GM19372 (cell line): ENCODE measurements at regions not wholly inside any gene's neighbourhood (a gene's known extent, or its start where the extent isn't known, plus 50 kb on each side); places are given as distances from the start of the nearest gene placed in this dataset.
"Not testable (repeated sequence)": the region's sequence is repeated elsewhere in the genome, so short reads cannot be mapped to it uniquely, and the experiment has no call there.

Experiments used
- ATAC-seq: cut with Tn5 transposase; IDR thresholded peaks from one replicate; pipeline ENCODE4 v1.9.1; 2021; ENCODE audit warnings: mild to moderate bottlenecking, low read depth, moderate library complexity; ENCODE audit not compliant: unreplicated experiment

DNA sequence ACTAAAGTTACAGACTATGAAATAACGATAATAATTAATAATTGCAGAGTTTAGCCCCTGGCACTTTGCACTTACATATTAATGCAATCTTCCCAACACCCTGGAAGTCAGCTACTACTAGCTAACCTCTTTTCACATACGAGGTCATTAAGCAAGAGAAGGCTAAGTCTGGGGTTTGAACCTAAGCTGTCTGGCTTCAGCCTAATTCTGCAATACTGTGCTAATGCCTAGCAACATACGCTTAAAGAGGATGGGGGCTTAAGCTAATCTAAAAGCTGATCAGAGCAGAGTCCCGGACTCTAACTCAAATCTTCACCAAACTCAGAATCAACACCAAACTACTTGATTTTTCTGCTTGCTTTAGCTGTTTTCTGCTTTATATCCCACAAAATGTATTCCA lies 168.7 kb upstream of the GNAI1 start:
- ATAC-seq = no peak

- no peak for ATAC-seq
Measured at GRCh38 chr7:79964463-79964862, 170.2 kb upstream of the GNAI1 start.

DNA sequence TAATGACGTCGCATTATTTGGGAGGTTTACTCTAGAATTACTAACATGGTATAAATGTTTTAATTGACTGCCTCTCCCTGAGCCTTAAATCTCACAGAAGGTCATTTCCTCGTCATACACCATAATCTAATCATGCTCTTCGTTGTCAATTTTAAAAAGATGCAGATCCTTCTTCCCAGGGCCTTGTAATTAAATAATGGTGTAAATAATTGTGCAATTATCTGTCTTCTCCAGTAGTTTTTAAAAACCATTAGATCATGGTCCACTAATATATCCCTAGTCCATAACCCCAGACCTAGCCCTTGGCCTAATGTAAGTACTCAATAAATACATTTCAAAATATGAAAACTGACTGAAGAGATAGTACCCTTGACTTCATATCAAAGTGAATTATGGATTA lies 181.5 kb upstream of the GNAI1 start:
- no peak for ATAC-seq

DNA sequence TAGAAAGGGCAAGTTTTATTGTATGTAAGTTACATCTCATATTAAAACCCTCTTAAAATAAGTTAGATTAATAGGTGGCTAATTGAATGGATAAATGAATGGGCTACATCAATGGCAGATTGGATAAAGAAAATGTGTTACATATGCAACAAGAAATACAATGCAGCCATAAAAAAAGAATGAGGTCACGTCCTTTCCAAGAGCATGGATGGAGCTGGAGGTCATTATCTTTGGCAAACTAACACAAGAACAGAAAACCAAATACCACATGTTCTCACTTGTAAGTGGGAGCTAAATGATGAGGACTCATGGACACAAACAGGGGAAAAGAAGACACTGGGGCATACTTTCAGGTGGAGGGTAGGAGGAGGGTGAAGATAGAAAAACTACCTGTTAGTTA lies 182.2 kb upstream of the GNAI1 start:
- no peak for ATAC-seq

DNA sequence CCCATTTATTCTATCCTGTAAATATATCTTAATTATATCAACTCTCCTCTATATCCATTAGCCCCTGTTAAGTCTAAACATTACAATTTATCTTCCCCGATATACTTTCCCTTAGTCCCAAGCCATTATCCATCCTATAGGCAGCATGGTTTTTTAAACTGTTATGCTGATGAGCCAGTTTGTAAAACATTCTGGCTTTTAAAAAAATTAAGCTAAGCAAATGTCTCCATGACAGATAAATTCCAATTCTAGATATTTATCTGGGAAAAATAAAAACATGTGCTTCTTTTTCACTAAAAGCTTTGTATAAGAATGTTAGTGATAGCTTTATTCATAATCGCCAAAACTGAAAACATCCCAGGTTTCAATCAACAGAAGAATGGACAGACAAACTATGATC lies 183.2 kb upstream of the GNAI1 start:
- ATAC-seq = no peak

- ATAC-seq = no peak
Measured at GRCh38 chr7:79949778-79950177, 184.9 kb upstream of the GNAI1 start.

DNA sequence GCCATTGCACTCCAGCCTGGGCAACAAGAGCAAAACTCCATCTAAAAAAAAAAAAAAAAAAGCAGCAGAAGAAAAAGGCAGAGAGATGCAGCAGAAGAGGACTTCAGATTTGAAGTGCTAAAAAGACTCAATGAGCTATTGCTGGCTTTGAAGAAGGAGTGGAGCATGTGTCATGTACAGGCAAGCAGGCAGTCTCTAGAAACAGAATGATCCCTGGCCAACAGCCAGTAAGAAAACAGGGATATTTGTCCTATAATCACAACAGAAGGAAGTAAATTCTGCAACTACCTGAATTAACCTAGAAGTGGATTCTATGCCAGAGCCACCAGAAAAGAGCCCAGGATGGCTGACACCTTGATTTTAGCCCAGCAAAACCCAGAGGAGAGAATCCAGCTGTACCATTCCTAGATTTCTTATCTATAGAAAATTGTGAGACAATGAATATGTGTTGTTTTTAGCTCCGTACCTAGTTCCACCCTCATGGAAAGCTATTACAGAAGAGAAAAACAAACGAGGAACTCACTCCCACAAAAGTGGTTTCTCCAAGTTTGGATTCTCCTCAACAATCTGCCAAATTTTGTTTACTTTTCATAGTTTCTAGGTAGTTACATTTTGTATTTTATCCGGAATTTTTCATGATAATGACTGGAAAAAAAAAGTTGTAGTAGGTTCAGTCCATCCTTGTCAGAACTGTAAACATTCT lies 198.2 kb upstream of the GNAI1 start:
- no peak for ATAC-seq

GRCh38 chr7:79934727-79935126 lies 199.9 kb upstream of the GNAI1 start:
- no peak for ATAC-seq

GRCh38 chr7:79933144-79933543 lies 201.5 kb upstream of the GNAI1 start:
- no peak for ATAC-seq

DNA sequence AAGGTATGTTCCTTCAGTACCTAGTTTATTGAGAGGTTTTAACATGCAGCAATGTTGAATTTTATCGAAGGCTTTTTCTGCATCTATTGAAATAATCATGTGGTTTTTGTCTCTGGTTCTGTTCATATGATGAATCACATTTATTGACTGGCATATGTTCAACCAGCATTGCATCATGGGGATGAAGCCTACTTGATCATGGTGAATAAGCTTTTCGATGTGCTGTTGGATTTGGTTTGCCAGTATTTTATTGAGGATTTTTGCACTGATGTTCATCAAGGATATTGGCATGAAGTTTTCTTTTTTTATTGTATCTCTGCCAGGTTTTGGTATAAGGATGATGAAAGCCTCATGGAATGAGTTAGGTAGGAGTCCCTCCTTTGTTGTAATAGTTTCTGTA lies 204.0 kb upstream of the GNAI1 start:
- ATAC-seq = no peak

- no peak for ATAC-seq
Measured at GRCh38 chr7:79927116-79927515, 207.5 kb upstream of the GNAI1 start.

- ATAC-seq = no peak
Measured at GRCh38 chr7:79923953-79924352, 210.7 kb upstream of the GNAI1 start.

- no peak for ATAC-seq
Measured at GRCh38 chr7:79922894-79923293, 211.7 kb upstream of the GNAI1 start.

DNA sequence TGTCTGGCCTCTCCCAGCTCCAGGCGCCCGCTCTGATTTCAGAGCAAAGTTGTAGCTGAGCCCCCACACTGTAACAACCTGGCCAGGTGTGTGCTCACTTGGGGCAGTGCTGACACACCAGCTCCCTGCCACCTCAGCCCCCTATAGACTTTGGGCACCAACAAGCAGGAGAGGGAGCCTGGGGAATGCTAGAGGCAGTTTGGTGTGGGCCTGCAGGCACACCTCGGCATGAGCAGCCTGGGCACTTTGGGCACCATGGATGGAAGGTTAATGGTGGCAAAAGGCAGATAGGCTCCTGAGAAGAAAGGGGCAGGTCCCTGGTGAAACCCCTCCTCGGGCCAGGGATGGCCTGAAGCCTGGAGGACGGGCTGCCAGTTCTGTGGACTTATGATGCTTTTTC lies 212.7 kb upstream of the GNAI1 start:
- ATAC-seq = no peak

DNA sequence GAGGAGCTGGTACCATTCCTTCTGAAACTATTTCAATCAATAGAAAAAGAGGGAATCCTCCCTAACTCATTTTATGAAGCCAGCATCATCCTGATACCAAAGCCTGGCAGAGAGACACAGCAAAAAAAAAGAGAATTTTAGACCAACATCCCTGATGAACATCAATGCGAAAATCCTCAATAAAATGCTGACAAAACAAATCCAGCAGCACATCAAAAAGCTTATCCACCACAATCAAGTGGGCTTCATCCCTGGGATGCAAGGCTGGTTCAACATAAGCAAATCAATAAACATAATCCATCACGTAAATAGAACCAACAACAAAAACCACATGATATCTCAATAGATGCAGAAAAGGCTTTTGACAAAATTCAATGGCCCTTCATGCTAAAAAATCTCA lies 216.0 kb upstream of the GNAI1 start:
- ATAC-seq = not testable (repeated sequence)

- not testable (repeated sequence) for ATAC-seq
Measured at GRCh38 chr7:79915346-79915745, 219.3 kb upstream of the GNAI1 start.

- no peak for ATAC-seq
Measured at GRCh38 chr7:79912213-79912633, 222.4 kb upstream of the GNAI1 start.

- no peak for ATAC-seq
Measured at GRCh38 chr7:79911420-79911819, 223.2 kb upstream of the GNAI1 start.

DNA sequence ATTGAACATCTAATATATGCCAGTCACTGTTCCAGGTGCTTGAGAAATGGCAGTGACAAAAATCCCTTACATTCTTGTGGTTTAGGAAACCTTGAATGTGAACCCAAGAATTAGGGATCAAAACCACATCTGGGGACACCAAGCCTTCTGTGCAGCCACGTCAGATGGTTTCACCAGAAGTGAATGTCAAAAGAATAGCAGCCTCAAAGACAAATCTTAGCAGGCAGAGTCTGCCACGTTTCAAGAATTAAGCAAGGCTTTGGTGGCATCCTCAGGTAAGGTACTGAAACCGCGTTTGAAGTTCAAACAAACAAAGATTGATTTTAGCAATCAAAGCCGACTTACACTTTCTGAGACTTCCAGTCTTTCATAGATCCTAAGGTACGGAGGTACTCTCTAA lies 225.5 kb upstream of the GNAI1 start:
- no peak for ATAC-seq

GRCh38 chr7:79897166-79897565 lies 237.5 kb upstream of the GNAI1 start:
- ATAC-seq = no peak

DNA sequence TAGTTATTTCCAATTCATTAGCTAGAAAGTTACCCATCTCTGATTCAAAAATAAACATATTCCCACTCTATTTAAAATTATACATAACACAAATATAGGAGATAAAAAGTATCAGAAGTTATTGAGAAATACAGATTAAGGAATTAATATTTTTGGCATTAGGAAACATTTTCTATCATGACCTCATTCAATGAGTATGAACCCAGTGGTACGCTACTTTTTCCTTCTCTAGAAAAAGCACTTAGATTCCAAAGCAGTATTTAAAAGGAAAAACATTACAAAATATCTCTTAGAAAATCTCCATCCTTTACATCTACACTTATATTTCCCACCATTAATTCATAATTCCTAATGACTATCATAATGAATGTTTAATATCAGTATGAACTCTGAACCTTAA lies 240.6 kb upstream of the GNAI1 start:
- no peak for ATAC-seq

DNA sequence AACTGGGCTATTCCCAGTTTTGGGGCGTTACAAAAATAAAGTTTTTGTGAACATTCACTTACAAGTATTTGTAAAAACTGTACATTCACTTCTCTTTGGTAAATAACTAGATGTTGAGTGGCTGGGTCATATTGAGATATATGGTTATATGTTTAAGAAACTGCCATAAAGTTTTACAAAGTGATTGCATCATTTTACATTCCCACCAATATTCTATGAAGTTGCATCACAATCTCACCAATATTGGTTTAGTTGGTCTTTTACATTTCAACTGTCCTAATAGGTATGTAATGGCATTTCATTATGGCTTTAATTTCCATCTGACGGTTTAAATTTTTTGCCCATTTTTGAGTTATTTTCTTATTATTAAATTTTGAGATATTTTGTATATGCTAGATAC lies 251.7 kb upstream of the GNAI1 start:
- ATAC-seq = no peak

- ATAC-seq = no peak
Measured at GRCh38 chr7:79880312-79880711, 254.3 kb upstream of the GNAI1 start.
